Globus pallidus (tissue), 1 donor: ENCODE measurements at regions not wholly inside any gene's neighbourhood (a gene's known extent, or its start where the extent isn't known, plus 50 kb on each side); places are given as distances from the start of the nearest gene placed in this dataset.
A peak's percentile ranks its signal among the peaks of the same experiment; 100 is the strongest.

Source experiments
- DNase-seq: peaks from one replicate; pipeline ENCODE4 v3.0.0-alpha.2; 2015; ENCODE audit warnings: low spot score

GRCh38 chr13:99821741-99822140 is 149.8 kb downstream of the ZIC5 start:
- no peak for DNase-seq

GRCh38 chr13:99819967-99820366 is 151.6 kb downstream of the ZIC5 start:
- no peak for DNase-seq

GRCh38 chr13:99816321-99816720 is 155.2 kb downstream of the ZIC5 start:
- no peak for DNase-seq

- DNase-seq, result no peak
Observed at GRCh38 chr13:99813336-99814095, 158.1 kb downstream of the ZIC5 start.

GRCh38 chr13:99812625-99813024 is 158.9 kb downstream of the ZIC5 start:
- DNase-seq, result no peak

- DNase-seq, result no peak
Observed at GRCh38 chr13:99811067-99811700, 160.4 kb downstream of the ZIC5 start.

- no peak for DNase-seq
Observed at GRCh38 chr13:99809926-99810325, 161.6 kb downstream of the ZIC5 start.

- no peak for DNase-seq
Observed at GRCh38 chr13:99809496-99809895, 162.1 kb downstream of the ZIC5 start.

GRCh38 chr13:99808786-99809185 is 162.8 kb downstream of the ZIC5 start:
- no peak for DNase-seq

- no peak for DNase-seq
Observed at GRCh38 chr13:99806671-99807070, 164.9 kb downstream of the ZIC5 start.

- DNase-seq, result no peak
Observed at GRCh38 chr13:99805361-99805760, 166.2 kb downstream of the ZIC5 start.

GRCh38 chr13:99803141-99803540 is 168.4 kb downstream of the ZIC5 start:
- DNase-seq, result peak; percentile 83

- no peak for DNase-seq
Observed at GRCh38 chr13:99802416-99802815, 169.2 kb downstream of the ZIC5 start.

GRCh38 chr13:99800951-99801350 is 170.6 kb downstream of the ZIC5 start:
- no peak for DNase-seq

- no peak for DNase-seq
Observed at GRCh38 chr13:99800011-99800410, 171.6 kb downstream of the ZIC5 start.

- DNase-seq, result no peak
Observed at GRCh38 chr13:99798756-99799155, 172.8 kb downstream of the ZIC5 start.

GRCh38 chr13:99797691-99798090 is 173.9 kb downstream of the ZIC5 start:
- no peak for DNase-seq

GRCh38 chr13:99796175-99796819 is 175.3 kb downstream of the ZIC5 start:
- no peak for DNase-seq

- DNase-seq, result no peak
Observed at GRCh38 chr13:99792079-99792921, 179.3 kb downstream of the ZIC5 start.

- DNase-seq, result no peak
Observed at GRCh38 chr13:99782669-99783068, 188.9 kb downstream of the ZIC5 start.

- no peak for DNase-seq
Observed at GRCh38 chr13:99778500-99778899, 193.1 kb downstream of the ZIC5 start.

GRCh38 chr13:99777873-99778272 is 193.7 kb downstream of the ZIC5 start:
- no peak for DNase-seq
